ENCODE measurements at regions not wholly inside any gene's neighbourhood (a gene's known extent, or its start where the extent isn't known, plus 50 kb on each side); places are given as distances from the start of the nearest gene placed in this dataset.

DNA sequence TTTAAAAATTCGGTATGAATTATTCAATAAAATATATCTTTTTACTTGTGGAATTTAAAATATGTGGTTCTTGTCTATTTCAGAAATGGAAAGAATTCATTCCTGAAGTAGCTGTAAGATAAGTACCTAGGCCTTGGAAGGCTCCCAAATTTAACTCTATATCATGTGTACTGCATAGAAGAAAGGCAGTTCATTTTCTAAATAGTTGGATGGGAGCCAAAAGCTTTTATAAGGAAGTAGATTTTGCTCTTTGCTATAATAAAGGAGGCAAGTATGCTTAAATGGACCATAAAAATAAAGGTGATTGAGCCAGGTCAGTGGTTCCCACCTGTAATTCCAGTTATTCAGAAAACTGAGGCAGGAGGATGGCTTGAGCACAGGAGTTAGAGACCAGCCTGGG, 187.5 kb downstream of the ATXN7L3B start:
- no peak for TF ChIP-seq POLR2A (IDR thresholded peaks at IDR 0.05)
- no peak for TF ChIP-seq CTCF (IDR thresholded peaks at IDR 0.05)
